ENCODE measurements at regions not wholly inside any gene's neighbourhood (a gene's known extent, or its start where the extent isn't known, plus 50 kb on each side); places are given as distances from the start of the nearest gene placed in this dataset.
"Not testable (repeated sequence)": the region's sequence is repeated elsewhere in the genome, so short reads cannot be mapped to it uniquely, and the experiment has no call there.

GRCh38 chr16:21543151-21543836 is 56.1 kb upstream of the METTL9 start:
- TF ChIP-seq EZH2 (IDR thresholded peaks at IDR 0.05; ENCODE audit: insufficient read depth, poor library complexity, severe bottlenecking); EZH2phosphoT487 (IDR thresholded peaks at IDR 0.05; ENCODE audit: insufficient read depth, low read depth): not testable (repeated sequence)
